OCI-LY7 (cell line): ENCODE measurements at regions not wholly inside any gene's neighbourhood (a gene's known extent, or its start where the extent isn't known, plus 50 kb on each side); places are given as distances from the start of the nearest gene placed in this dataset.

Experiments used
- BruUV-seq: library from RNA; stranded (reverse); fragments of 400-500 nt; replicated peaks from 2 replicates; lab custom pipeline; 2021; lab: Mats Ljungman, UMichigan
- CTCF ChIA-PET: fragments of 300-600 bp; sonication (Branson Sonifier 250); formaldehyde crosslinking; loops from one replicate; lab custom pipeline; 2022; ENCODE audit warnings: antibody characterized with exemption; ENCODE audit not compliant: unreplicated experiment; lab: Charles Lee
- POLR2A ChIA-PET: fragments of 300-600 bp; sonication (Branson Sonifier 250); formaldehyde crosslinking; loops from one replicate; lab custom pipeline; 2022; ENCODE audit warnings: antibody characterized with exemption; lab: Charles Lee
- DNase-seq: peaks from one replicate; pipeline ENCODE4 v3.0.0-alpha.2; 2015; ENCODE audit warnings: low spot score
- H2AFZ ChIP-seq: fragments of 200-600 bp; sonication (generic), shearing (Covaris generic); 2 replicates; pipeline ENCODE4 v1.6.1; 2014; ENCODE audit warnings: mild to moderate bottlenecking, antibody characterized with exemption, low read length, moderate library complexity
- H3K27ac ChIP-seq: fragments of 200-600 bp; sonication (generic); 2 replicates; pipeline ENCODE4 v1.5.1; 2014; ENCODE audit warnings: mixed run types, low read depth, mild to moderate bottlenecking, moderate library complexity, low read length, inconsistent platforms; ENCODE audit not compliant: poor library complexity, severe bottlenecking
- H3K36me3 ChIP-seq: fragments of 200-600 bp; sonication (generic); 2 replicates; pipeline ENCODE4 v1.6.1; 2014; ENCODE audit warnings: mild to moderate bottlenecking, antibody characterized with exemption, low read length, moderate library complexity, mixed read lengths; ENCODE audit not compliant: insufficient read depth
- H3K4me1 ChIP-seq: fragments of 200-600 bp; sonication (generic); 2 replicates; pipeline ENCODE4 v1.5.1; 2014; ENCODE audit warnings: mild to moderate bottlenecking, low read length; ENCODE audit not compliant: insufficient read depth, poor library complexity, severe bottlenecking
- H3K4me2 ChIP-seq: fragments of 200-600 bp; sonication (generic); 2 replicates; pipeline ENCODE4 v1.6.1; 2014; ENCODE audit warnings: mild to moderate bottlenecking, low read length
- H3K4me3 ChIP-seq: fragments of 200-600 bp; sonication (generic); 2 replicates; pipeline ENCODE4 v1.5.1; 2014; ENCODE audit warnings: mild to moderate bottlenecking, low read depth, low read length; ENCODE audit not compliant: poor library complexity, severe bottlenecking
- H3K79me2 ChIP-seq: fragments of 200-600 bp; sonication (generic); 2 replicates; pipeline ENCODE4 v1.6.1; 2016; ENCODE audit warnings: low read depth, mild to moderate bottlenecking, low read length, moderate library complexity, mixed read lengths; ENCODE audit not compliant: insufficient read depth
- H3K9me2 ChIP-seq: fragments of 200-600 bp; sonication (generic); 2 replicates; pipeline ENCODE4 v1.6.1; 2016; ENCODE audit warnings: mild to moderate bottlenecking, low read length, mixed read lengths; ENCODE audit not compliant: insufficient read depth
- H3K9me3 ChIP-seq: fragments of 200-600 bp; sonication (generic); 2 replicates; pipeline ENCODE4 v1.6.1; 2014; ENCODE audit warnings: mild to moderate bottlenecking, mixed run types, low read length, mixed read lengths
- H4K20me1 ChIP-seq: fragments of 200-600 bp; sonication (generic); 2 replicates; pipeline ENCODE4 v1.6.1; 2014; ENCODE audit warnings: mild to moderate bottlenecking, antibody characterized with exemption, low read length, moderate library complexity, mixed read lengths; ENCODE audit not compliant: insufficient read depth
- EZH2phosphoT487 ChIP-seq: fragments of 200-600 bp; sonication (generic); IDR thresholded peaks from 2 replicates; pipeline ENCODE4 v1.6.1; 2018; ENCODE audit warnings: low read depth, borderline replicate concordance, mild to moderate bottlenecking, mixed run types, antibody characterized with exemption, low read length, moderate library complexity, mixed read lengths
- intact Hi-C: fragments of 100-400 bp; cut with micrococcal nuclease; formaldehyde crosslinking; loops from one replicate; pipeline ENCODE4 v1.10.0; 2022; ENCODE audit not compliant: unreplicated experiment
- TF ChIP-seq, protein P1 (sequence below): fragments of 200-600 bp; sonication (generic); conservative IDR thresholded peaks from 2 replicates; pipeline ENCODE4 v1.5.1; 2014; ENCODE audit warnings: mild to moderate bottlenecking, antibody characterized with exemption, low read length, moderate library complexity, mixed read lengths

DNA sequence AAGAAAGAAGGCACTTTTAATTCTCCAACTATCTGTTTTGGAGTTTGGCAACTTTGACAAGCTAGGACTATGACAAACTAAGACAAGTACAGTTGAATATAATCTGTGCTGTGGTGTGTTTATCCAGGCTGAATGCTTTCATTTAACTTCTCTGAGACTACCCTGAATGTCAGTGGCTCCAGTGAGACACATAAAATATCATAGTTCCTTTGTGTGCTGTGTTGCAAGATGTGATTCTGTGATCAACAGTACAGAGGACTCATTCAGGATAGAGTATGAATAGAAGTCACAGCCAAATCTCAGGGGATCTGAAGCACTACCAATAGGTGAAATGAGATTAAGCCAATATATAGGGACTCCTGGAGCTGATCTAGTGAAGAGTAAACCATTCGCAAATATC lies 876.9 kb upstream of the FBXO33 start:
- H3K4me1 ChIP-seq, result peaks cover 4% of the 10 kb centered on the region
- no peaks in the 10 kb centered on the region for H3K9me3 ChIP-seq
- no peaks in the 10 kb centered on the region for H3K9me2 ChIP-seq
- no peaks in the 10 kb centered on the region for H4K20me1 ChIP-seq
- H2AFZ ChIP-seq, result no peak overlapping the region
- H3K4me2 ChIP-seq, result no peak overlapping the region
- CTCF ChIA-PET, result no interaction called here
- no TSS peak for BruUV-seq
- intact Hi-C loops, result no loop called here
- no peak overlapping the region for H3K27ac ChIP-seq
- TF ChIP-seq, protein P1, sequence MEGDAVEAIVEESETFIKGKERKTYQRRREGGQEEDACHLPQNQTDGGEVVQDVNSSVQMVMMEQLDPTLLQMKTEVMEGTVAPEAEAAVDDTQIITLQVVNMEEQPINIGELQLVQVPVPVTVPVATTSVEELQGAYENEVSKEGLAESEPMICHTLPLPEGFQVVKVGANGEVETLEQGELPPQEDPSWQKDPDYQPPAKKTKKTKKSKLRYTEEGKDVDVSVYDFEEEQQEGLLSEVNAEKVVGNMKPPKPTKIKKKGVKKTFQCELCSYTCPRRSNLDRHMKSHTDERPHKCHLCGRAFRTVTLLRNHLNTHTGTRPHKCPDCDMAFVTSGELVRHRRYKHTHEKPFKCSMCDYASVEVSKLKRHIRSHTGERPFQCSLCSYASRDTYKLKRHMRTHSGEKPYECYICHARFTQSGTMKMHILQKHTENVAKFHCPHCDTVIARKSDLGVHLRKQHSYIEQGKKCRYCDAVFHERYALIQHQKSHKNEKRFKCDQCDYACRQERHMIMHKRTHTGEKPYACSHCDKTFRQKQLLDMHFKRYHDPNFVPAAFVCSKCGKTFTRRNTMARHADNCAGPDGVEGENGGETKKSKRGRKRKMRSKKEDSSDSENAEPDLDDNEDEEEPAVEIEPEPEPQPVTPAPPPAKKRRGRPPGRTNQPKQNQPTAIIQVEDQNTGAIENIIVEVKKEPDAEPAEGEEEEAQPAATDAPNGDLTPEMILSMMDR, result no peak
- TF ChIP-seq EZH2phosphoT487, result no peak
- no peak for DNase-seq
- no peak overlapping the region for H3K4me3 ChIP-seq
- no peaks in the 10 kb centered on the region for H3K79me2 ChIP-seq
- POLR2A ChIA-PET, result no interaction called here
- no peaks in the 10 kb centered on the region for H3K36me3 ChIP-seq

GRCh38 chr14:40308240-40308639 lies 876.0 kb upstream of the FBXO33 start:
- H3K27ac ChIP-seq, result no peak overlapping the region
- CTCF ChIA-PET, result no interaction called here
- H3K4me3 ChIP-seq, result no peak overlapping the region
- DNase-seq, result no peak
- H3K9me2 ChIP-seq, result no peaks in the 10 kb centered on the region
- no peaks in the 10 kb centered on the region for H3K36me3 ChIP-seq
- H2AFZ ChIP-seq, result 0 out of 2 replicates have a peak overlapping the region, but pooled peaks have one; percentile 12
- BruUV-seq, result no TSS peak
- H4K20me1 ChIP-seq, result no peaks in the 10 kb centered on the region
- no peak for TF ChIP-seq EZH2phosphoT487
- TF ChIP-seq, protein P1, result no peak
- H3K79me2 ChIP-seq, result no peaks in the 10 kb centered on the region
- peaks cover 4% of the 10 kb centered on the region for H3K4me1 ChIP-seq
- intact Hi-C loops, result no loop called here
- H3K4me2 ChIP-seq, result no peak overlapping the region
- H3K9me3 ChIP-seq, result no peaks in the 10 kb centered on the region
- POLR2A ChIA-PET, result interaction anchor here (0.7 kb wide), 1 partner anchor 392 kb away, joined by 3 read pairs; no protein-coding TSS in a partner anchor

- Histone ChIP-seq H3K79me2 (no peaks in the 10 kb centered on the region), H3K9me2 (no peaks in the 10 kb centered on the region), H3K4me3 (no peak overlapping the region), H3K4me1 (peaks cover 15% of the 10 kb centered on the region), H3K9me3 (no peaks in the 10 kb centered on the region), H4K20me1 (no peaks in the 10 kb centered on the region), H2AFZ (no peak overlapping the region), H3K4me2 (no peak overlapping the region), H3K36me3 (no peaks in the 10 kb centered on the region), H3K27ac (no peak overlapping the region)
- no peak for TF ChIP-seq EZH2phosphoT487
- TF ChIP-seq, protein P1, result no peak
- POLR2A ChIA-PET, result no interaction called here
- no TSS peak for BruUV-seq
- no peak for DNase-seq
- CTCF ChIA-PET, result interaction anchor here (1.5 kb wide), 1 partner anchor 14 kb away, joined by 4 read pairs; no protein-coding TSS in a partner anchor
- intact Hi-C loops, result no loop called here
These were observed 864.6 kb upstream of the FBXO33 start for GRCh38 chr14:40296821-40297220.
